Mucosa of descending colon (tissue), 3 donors: ENCODE measurements at regions not wholly inside any gene's neighbourhood (a gene's known extent, or its start where the extent isn't known, plus 50 kb on each side); places are given as distances from the start of the nearest gene placed in this dataset.
"Not testable (repeated sequence)": the region's sequence is repeated elsewhere in the genome, so short reads cannot be mapped to it uniquely, and the experiment has no call there.

Experiments used
- ATAC-seq: fragments of 200-7000 bp; cut with Tn5 transposase; one replicate; pipeline ENCODE4 v1.9.1; 2020; ENCODE audit warnings: mild to moderate bottlenecking, moderate library complexity
- DNase-seq, 3 donors: peaks; one replicate each; pipeline ENCODE4 v3.0.0-alpha.2; 2020
- H3K36me3 ChIP-seq: fragments of 200-600 bp; one replicate; pipeline ENCODE4 v1.8.0; 2021; ENCODE audit warnings: low read depth, mild to moderate bottlenecking
- H3K4me1 ChIP-seq: fragments of 200-600 bp; one replicate; pipeline ENCODE4 v1.8.0; 2021; ENCODE audit warnings: low read depth, mild to moderate bottlenecking
- H3K4me3 ChIP-seq: fragments of 200-600 bp; one replicate; pipeline ENCODE4 v1.8.0; 2021; ENCODE audit warnings: mild to moderate bottlenecking
- H3K9me3 ChIP-seq: fragments of 200-600 bp; one replicate; pipeline ENCODE4 v1.8.0; 2021; ENCODE audit warnings: mild to moderate bottlenecking
- intact Hi-C, 2 donors: fragments of 100-400 bp; cut with DNase I in 1 of 2; cut with micrococcal nuclease in 1 of 2; formaldehyde crosslinking; loops; one replicate each; pipeline versions ENCODE4 v1.11.0 to v1.11.1; 2022; cut with DNase I, micrococcal nuclease
- donor health status: DM: no; HTN: no; CAD: no; lungs with moderate emphysema.
- donor health status: DM: no; HTN: no; CAD: no.
- donor health status: DM: no; HTN: yes; CAD: no.

DNA sequence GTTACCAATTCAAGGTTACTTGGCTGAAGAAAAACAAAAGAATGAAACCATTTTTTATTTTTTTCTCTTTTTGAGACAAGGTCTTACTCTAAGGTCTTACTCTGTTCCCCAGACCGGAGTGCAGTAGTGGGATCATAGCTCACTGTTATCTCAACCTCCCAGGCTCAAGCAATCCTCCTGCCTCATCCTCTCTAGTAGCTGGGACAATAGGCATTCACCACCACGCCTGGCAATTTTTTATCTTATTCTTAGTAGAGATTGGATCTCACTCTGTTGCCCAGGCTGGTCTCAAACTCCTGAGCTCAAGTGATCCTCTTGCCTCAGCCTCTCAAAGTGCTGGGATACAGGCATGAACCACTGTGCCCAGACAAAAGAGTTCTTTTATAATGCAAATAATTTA is 3732.0 kb upstream of the OR11H1 start:
- DNase-seq, ATAC-seq, intact Hi-C loops, H3K36me3 ChIP-seq, H3K9me3 ChIP-seq, H3K4me3 ChIP-seq, H3K4me1 ChIP-seq: not testable (repeated sequence)

GRCh38 chr22:11815481-11815880 is 3712.5 kb upstream of the OR11H1 start:
- ATAC-seq, H3K4me1 ChIP-seq, H3K4me3 ChIP-seq, intact Hi-C loops, DNase-seq, H3K36me3 ChIP-seq: not testable (repeated sequence)
- H3K9me3 ChIP-seq, result peaks cover 14% of the 10 kb centered on the region

GRCh38 chr22:11818845-11819244 is 3709.1 kb upstream of the OR11H1 start:
- DNase-seq, ATAC-seq, intact Hi-C loops, H3K4me1 ChIP-seq, H3K4me3 ChIP-seq, H3K36me3 ChIP-seq: not testable (repeated sequence)
- H3K9me3 ChIP-seq, result peaks cover 14% of the 10 kb centered on the region

DNA sequence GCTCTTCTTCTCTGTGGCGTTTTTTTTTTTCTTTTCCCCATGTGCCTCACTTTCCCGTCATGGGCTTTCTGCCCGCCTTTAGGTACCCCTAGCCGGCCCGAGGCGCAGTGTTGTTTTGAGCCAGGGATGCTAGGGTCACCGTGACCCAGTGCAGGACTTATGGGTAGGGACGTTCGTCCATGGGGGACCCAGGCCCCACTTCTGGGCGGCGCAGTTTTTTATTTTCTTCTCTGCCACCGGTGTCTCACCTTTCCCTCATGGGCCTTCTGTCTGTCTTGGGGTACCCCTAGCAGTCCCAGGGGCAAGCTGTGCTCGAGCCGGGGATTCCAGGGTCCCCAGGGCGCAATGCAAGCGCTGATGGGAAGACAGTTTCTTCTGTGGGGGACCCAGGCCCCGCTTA is 3705.7 kb upstream of the OR11H1 start:
- H3K4me1 ChIP-seq, H3K36me3 ChIP-seq, intact Hi-C loops, ATAC-seq, H3K4me3 ChIP-seq: not testable (repeated sequence)
- peak in 1 of 3 donors; percentile 18 for DNase-seq
- peaks cover 12% of the 10 kb centered on the region for H3K9me3 ChIP-seq

GRCh38 chr22:11825009-11825408 is 3703.0 kb upstream of the OR11H1 start:
- H3K4me1 ChIP-seq, DNase-seq, intact Hi-C loops, H3K4me3 ChIP-seq, H3K36me3 ChIP-seq, ATAC-seq: not testable (repeated sequence)
- peaks cover 13% of the 10 kb centered on the region for H3K9me3 ChIP-seq

GRCh38 chr22:11826000-11826399 is 3702.0 kb upstream of the OR11H1 start:
- H3K36me3 ChIP-seq, intact Hi-C loops, H3K4me3 ChIP-seq, ATAC-seq, H3K4me1 ChIP-seq, DNase-seq: not testable (repeated sequence)
- H3K9me3 ChIP-seq, result peaks cover 13% of the 10 kb centered on the region

DNA sequence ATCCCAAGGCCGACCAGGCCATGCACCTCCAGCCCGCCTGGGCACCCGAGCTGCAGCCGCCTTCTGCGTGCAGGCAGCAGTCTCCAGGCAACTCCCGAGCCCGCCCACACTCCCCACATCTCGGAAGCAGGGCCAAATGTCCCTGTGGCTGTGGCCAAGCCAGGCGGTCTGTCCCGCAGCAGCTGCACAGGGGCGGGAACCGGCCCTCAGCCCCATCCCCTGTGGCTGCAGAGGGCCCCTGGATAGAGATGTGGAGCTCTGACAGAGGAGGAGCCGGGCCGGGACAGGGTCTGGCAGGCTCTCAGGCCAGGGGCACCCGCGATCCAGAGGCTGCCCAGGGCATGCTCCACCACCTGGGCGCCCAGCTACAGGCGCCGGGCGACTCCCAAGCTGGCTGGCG is 3698.6 kb upstream of the OR11H1 start:
- H3K4me1 ChIP-seq, ATAC-seq, intact Hi-C loops, H3K36me3 ChIP-seq, H3K4me3 ChIP-seq, H3K9me3 ChIP-seq: not testable (repeated sequence)
- DNase-seq, result peak in 2 of 3 donors; percentile 27 to 59
